GM12878 (cell line): ENCODE measurements at regions not wholly inside any gene's neighbourhood (a gene's known extent, or its start where the extent isn't known, plus 50 kb on each side); places are given as distances from the start of the nearest gene placed in this dataset.
"Not testable (repeated sequence)": the region's sequence is repeated elsewhere in the genome, so short reads cannot be mapped to it uniquely, and the experiment has no call there.

ENCODE experiments used
- ATAC-seq: fragments of 200-7000 bp; cut with Tn5 transposase; 3 replicates; pipeline ENCODE4 v1.9.1; 2020; ENCODE audit warnings: mild to moderate bottlenecking, moderate library complexity
- BruUV-seq: library from RNA; stranded (reverse); fragments of 400-500 nt; replicated peaks from 2 replicates; lab custom pipeline; 2021; lab: Mats Ljungman, UMichigan
- CTCF ChIA-PET: fragments of 300-600 bp; sonication (Branson Sonifier 250); formaldehyde crosslinking; extraction: SDS; loops from one replicate; lab custom pipeline; 2021; ENCODE audit warnings: inconsistent platforms; lab: Yijun Ruan, JAX
- POLR2A ChIA-PET: fragments of 350-600 bp; formaldehyde crosslinking; extraction: SDS; loops from one replicate; lab custom pipeline; 2021; ENCODE audit warnings: inconsistent platforms; lab: Charles Lee
- RAD21 ChIA-PET: fragments of 300-600 bp; sonication (Branson Sonifier 250); formaldehyde crosslinking; loops from one replicate; lab custom pipeline; 2023; ENCODE audit warnings: antibody characterized with exemption; ENCODE audit not compliant: unreplicated experiment; lab: Charles Lee
- SMC1A ChIA-PET: fragments of 300-600 bp; sonication (Branson Sonifier 250); formaldehyde crosslinking; loops from one replicate; lab custom pipeline; 2023; ENCODE audit not compliant: unreplicated experiment, uncharacterized antibody; lab: Charles Lee
- DNase-seq: peaks from one replicate; pipeline ENCODE4 v3.0.0-alpha.2; 2011; ENCODE audit warnings: low read depth, low spot score
- FAIRE-seq: peaks from 3 replicates; lab custom pipeline; 2011; peaks lifted over from hg19 to GRCh38; lab: Jason Lieb, UNC
- H2AFZ ChIP-seq: 2 replicates; pipeline ENCODE4 v1.6.0; 2011; ENCODE audit warnings: low read depth, low read length, control low read depth; ENCODE audit not compliant: control insufficient read depth
- H3K27ac ChIP-seq: 2 replicates; pipeline ENCODE4 v1.5.1; 2011; ENCODE audit warnings: control low read depth; ENCODE audit not compliant: control insufficient read depth, insufficient read depth
- H3K27me3 ChIP-seq, 2 experiments: replicated peaks in 1 of 2; 2 replicates each; pipeline versions ENCODE4 v1.6.0 to v1.6.1; 2011; ENCODE audit warnings: low read length in 1 of 2; ENCODE audit not compliant: control insufficient read depth in 2 of 2, insufficient read depth in 2 of 2
- H3K36me3 ChIP-seq, 2 experiments: 2 replicates each; pipeline ENCODE4 v1.5.1; 2011; ENCODE audit warnings: low read length in 1 of 2; ENCODE audit not compliant: control insufficient read depth in 2 of 2, insufficient read depth in 2 of 2
- H3K4me1 ChIP-seq: 2 replicates; pipeline ENCODE4 v1.6.1; 2011; ENCODE audit warnings: mild to moderate bottlenecking, low read length, moderate library complexity, mixed read lengths; ENCODE audit not compliant: control insufficient read depth, insufficient read depth
- H3K4me2 ChIP-seq: 2 replicates; pipeline ENCODE4 v1.6.0; 2011; ENCODE audit warnings: control low read depth; ENCODE audit not compliant: control insufficient read depth, insufficient read depth
- H3K4me3 ChIP-seq: fragments of 200-600 bp; sonication (generic); 2 replicates; pipeline ENCODE4 v1.5.1; 2016
- H3K79me2 ChIP-seq: 2 replicates; pipeline ENCODE4 v1.6.0; 2011; ENCODE audit warnings: low read length; ENCODE audit not compliant: control insufficient read depth, insufficient read depth
- H3K9ac ChIP-seq: 2 replicates; pipeline ENCODE4 v1.8.0; 2011; ENCODE audit warnings: low read length, control low read depth, mixed read lengths; ENCODE audit not compliant: control insufficient read depth, insufficient read depth
- H3K9me3 ChIP-seq: replicated peaks from 3 replicates; pipeline ENCODE4 v1.5.1; 2011; ENCODE audit warnings: mild to moderate bottlenecking, low read length; ENCODE audit not compliant: control insufficient read depth, insufficient read depth
- H4K20me1 ChIP-seq: 2 replicates; pipeline ENCODE4 v1.6.0; 2011; ENCODE audit not compliant: control insufficient read depth, insufficient read depth
- EED ChIP-seq: sonication (generic); IDR thresholded peaks from 2 replicates; pipeline ENCODE4 v1.6.1; 2016; ENCODE audit warnings: antibody characterized with exemption, low read depth
- IKZF1 ChIP-seq: fragments of 450-650 bp; conservative IDR thresholded peaks from 2 replicates; pipeline ENCODE4 v1.6.1; 2017; ENCODE audit warnings: antibody characterized with exemption, mild to moderate bottlenecking
- IKZF2 ChIP-seq, 2 experiments: fragments of 450-650 bp; IDR thresholded peaks; 2 replicates each; pipeline ENCODE4 v1.6.1; 2017; ENCODE audit warnings: mild to moderate bottlenecking in 2 of 2, moderate library complexity in 2 of 2
- NFXL1 ChIP-seq: fragments of 450-650 bp; IDR thresholded peaks from 2 replicates; pipeline ENCODE4 v1.6.1; 2017; ENCODE audit warnings: antibody characterized with exemption, mild to moderate bottlenecking, borderline replicate concordance
- SREBF2 ChIP-seq: IDR thresholded peaks from 2 replicates; pipeline ENCODE4 v1.6.1; 2012; ENCODE audit warnings: mild to moderate bottlenecking, low read length
- ZNF274 ChIP-seq: IDR thresholded peaks from one replicate; pipeline ENCODE4 v1.8.0; 2011; ENCODE audit not compliant: insufficient read length, insufficient read depth
- ZZZ3 ChIP-seq: IDR thresholded peaks from 2 replicates; pipeline ENCODE4 v1.6.1; 2011; ENCODE audit warnings: low read depth; ENCODE audit not compliant: control insufficient read depth, insufficient read length
- WGBS: methylation state at CpG from one replicate; pipeline ENCODE4 v1.1.6; 2016; ENCODE audit warnings: low lambda C conversion rate; ENCODE audit not compliant: insufficient replicate concordance, insufficient coverage; ENCODE audit errors: missing lambda C conversion rate; 5-methylcytosine and 5-hydroxymethylcytosine counted together
- in situ Hi-C: fragments of 300-500 bp; cut with MboI; formaldehyde crosslinking; loops from 9 replicates; pipeline ENCODE4 v1.14.3; 2018; ENCODE audit warnings: mixed read lengths
- intact Hi-C: fragments of 100-400 bp; cut with micrococcal nuclease; formaldehyde crosslinking; loops from one replicate; pipeline ENCODE4 v1.14.2; 2022; ENCODE audit not compliant: unreplicated experiment
- TF ChIP-seq, protein P1 (sequence below): IDR thresholded peaks from 2 replicates; pipeline ENCODE4 v1.6.1; 2012; ENCODE audit warnings: low read depth, low read length, improper control_type of control experiment

DNA sequence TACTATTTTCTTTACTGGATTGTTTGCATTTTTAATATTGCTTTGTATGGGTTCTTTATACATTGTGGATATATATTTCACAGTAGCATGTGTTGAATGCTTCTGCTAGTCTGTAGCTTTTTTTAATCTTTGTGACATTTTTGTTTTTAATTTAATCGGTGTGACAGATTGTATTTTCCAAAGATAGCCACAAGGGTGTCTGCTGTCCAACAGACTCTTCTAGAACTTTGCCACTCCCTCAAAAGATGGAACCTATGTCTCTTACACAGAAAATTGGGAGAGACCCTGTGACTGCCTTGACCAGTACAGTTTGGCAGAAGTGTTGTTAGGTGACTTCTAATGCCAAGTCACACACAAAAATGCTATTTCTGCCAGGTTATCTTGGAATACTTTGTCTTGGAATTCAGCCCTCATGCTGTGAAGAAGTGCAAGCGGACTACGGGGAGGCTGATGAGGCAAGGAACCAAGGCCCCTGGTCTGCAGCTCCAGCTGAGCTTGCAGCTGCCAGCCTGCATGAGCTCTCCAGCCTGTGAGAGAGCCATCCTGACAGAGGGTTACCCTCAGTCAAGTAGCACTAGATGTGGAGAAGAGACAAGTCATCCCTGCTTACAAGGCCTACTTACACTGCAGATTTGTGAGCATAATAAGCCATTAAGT, 110.8 kb downstream of the TDRD15 start:
- no peaks in the 10 kb centered on the region for H4K20me1 ChIP-seq
- in situ Hi-C loops (no loop called here), intact Hi-C loops (no loop called here)
- RAD21 ChIA-PET = no interaction called here
- WGBS = 65% methylated on average over 3 of the region's 3 CpGs
- no peaks in the 10 kb centered on the region for H3K9me3 ChIP-seq
- SMC1A ChIA-PET = interaction anchor here (0.7 kb wide), 1 partner anchor 7 kb away, joined by 3 read pairs; no protein-coding TSS in a partner anchor
- no peaks in the 10 kb centered on the region for H3K27me3 ChIP-seq
- DNase-seq = no peak
- H2AFZ ChIP-seq = no peak overlapping the region
- H3K79me2 ChIP-seq = no peaks in the 10 kb centered on the region
- ATAC-seq = no peak
- H3K4me1 ChIP-seq = no peaks in the 10 kb centered on the region; the same call in 1 of the 2 replicates
- no peak overlapping the region for H3K9ac ChIP-seq
- CTCF ChIA-PET = no interaction called here
- BruUV-seq = no TSS peak
- no peaks in the 10 kb centered on the region for H3K36me3 ChIP-seq
- TF ChIP-seq SREBF2 (no peak), ZZZ3 (no peak), IKZF1 (no peak), EED (no peak), ZNF274 (no peak), IKZF2 (IDR thresholded peaks at IDR 0.05) (no peak), NFXL1 (no peak)
- TF ChIP-seq, protein P1, sequence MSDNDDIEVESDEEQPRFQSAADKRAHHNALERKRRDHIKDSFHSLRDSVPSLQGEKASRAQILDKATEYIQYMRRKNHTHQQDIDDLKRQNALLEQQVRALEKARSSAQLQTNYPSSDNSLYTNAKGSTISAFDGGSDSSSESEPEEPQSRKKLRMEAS = no peak
- FAIRE-seq = no peak
- no peak overlapping the region for H3K4me2 ChIP-seq
- H3K27ac ChIP-seq = no peak overlapping the region
- H3K4me3 ChIP-seq = no peak overlapping the region
- POLR2A ChIA-PET = no interaction called here

DNA sequence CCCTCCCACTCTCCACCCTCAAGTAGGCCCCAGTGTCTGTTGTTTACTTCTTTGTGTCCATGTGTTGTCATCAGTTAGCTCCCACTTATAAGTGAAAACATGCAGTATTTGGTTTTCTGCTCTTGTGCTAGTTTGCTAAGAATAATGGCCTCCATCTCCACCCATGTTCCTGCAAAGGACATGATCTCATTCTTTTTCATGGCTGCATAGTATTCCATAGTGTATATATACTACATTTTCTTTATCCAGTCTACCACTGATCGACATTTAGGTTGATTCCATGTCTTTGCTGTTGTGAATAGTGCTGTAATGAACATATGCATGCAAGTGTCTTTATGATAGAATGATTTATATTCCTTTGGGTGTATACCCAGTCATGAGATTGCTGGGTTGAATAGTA, 116.0 kb downstream of the TDRD15 start:
- H3K27ac ChIP-seq, H3K27me3 ChIP-seq, in situ Hi-C loops, H4K20me1 ChIP-seq, H3K9me3 ChIP-seq, H3K36me3 ChIP-seq, H3K79me2 ChIP-seq, CTCF ChIA-PET, H3K4me3 ChIP-seq, POLR2A ChIA-PET, H3K4me2 ChIP-seq, H2AFZ ChIP-seq, RAD21 ChIA-PET, H3K4me1 ChIP-seq, FAIRE-seq, intact Hi-C loops, H3K9ac ChIP-seq, DNase-seq, SMC1A ChIA-PET, ATAC-seq, BruUV-seq: not testable (repeated sequence)
- 0% methylated on average over 1 of the region's 1 CpG for WGBS
